ENCODE measurements at regions not wholly inside any gene's neighbourhood (a gene's known extent, or its start where the extent isn't known, plus 50 kb on each side); places are given as distances from the start of the nearest gene placed in this dataset.

DNA sequence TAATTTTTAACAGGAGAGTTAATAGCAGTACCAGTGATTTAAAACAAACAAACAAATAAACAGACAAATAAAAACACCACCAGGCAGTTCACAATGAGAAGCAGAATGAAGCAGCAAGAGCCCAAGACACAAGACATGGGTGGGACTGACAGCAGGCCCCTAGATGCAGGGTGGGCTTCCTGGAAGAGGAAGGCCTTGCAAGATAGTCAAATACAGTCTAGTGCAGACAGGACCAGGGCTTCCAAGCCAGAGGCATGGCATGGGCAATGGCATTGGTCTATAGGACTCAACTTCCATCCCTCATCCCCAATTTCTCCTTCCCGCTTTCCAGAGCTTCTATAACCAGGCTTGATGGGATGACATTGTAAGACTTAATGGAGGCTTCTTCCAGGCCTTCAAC lies 645.1 kb downstream of the UQCRFS1 start:
- H3K4ac ChIP-seq (ENCODE audit: low read depth, low read length), result no peak overlapping the region
- no peaks in the 10 kb centered on the region for H3K9me3 ChIP-seq (ENCODE audit: control insufficient read depth, low read depth, low read length)
- no peak for DNase-seq
- peaks cover 14 to 21% of the 10 kb centered on the region in 2 experiments for H3K4me1 Mint-ChIP-seq
- no peak overlapping the region for H2BK12ac ChIP-seq (ENCODE audit: insufficient read length, low read depth, low read length)
- TF ChIP-seq, protein P1, sequence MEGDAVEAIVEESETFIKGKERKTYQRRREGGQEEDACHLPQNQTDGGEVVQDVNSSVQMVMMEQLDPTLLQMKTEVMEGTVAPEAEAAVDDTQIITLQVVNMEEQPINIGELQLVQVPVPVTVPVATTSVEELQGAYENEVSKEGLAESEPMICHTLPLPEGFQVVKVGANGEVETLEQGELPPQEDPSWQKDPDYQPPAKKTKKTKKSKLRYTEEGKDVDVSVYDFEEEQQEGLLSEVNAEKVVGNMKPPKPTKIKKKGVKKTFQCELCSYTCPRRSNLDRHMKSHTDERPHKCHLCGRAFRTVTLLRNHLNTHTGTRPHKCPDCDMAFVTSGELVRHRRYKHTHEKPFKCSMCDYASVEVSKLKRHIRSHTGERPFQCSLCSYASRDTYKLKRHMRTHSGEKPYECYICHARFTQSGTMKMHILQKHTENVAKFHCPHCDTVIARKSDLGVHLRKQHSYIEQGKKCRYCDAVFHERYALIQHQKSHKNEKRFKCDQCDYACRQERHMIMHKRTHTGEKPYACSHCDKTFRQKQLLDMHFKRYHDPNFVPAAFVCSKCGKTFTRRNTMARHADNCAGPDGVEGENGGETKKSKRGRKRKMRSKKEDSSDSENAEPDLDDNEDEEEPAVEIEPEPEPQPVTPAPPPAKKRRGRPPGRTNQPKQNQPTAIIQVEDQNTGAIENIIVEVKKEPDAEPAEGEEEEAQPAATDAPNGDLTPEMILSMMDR (conservative IDR thresholded peaks at IDR 0.05), result no peak
- no peak overlapping the region for H3K18ac ChIP-seq (ENCODE audit: insufficient read length, low read depth, low read length)
- H3K36me3 Mint-ChIP-seq (ENCODE audit: insufficient read depth in 1 of 3, low read depth in 3 of 3), result no peaks in the 10 kb centered on the region; a peak in 3 of 7 replicates
- H2BK120ac ChIP-seq (ENCODE audit: low read depth, low read length, poor library complexity, severe bottlenecking), result no peak overlapping the region
- no peak overlapping the region for H3K4me3 Mint-ChIP-seq
- no CpG with 5 or more reads among the region's 1 CpG for WGBS (ENCODE audit: extremely low coverage, insufficient read length, low lambda C conversion rate)
- H3K27ac ChIP-seq (ENCODE audit: insufficient read length, low read depth, low read length), result no peak overlapping the region
- H3K79me1 ChIP-seq (ENCODE audit: insufficient read depth, low read depth, low read length, poor library complexity, severe bottlenecking), result no peaks in the 10 kb centered on the region
- H3K4me1 ChIP-seq (ENCODE audit: insufficient read depth, low read length), result peaks cover 2% of the 10 kb centered on the region; the same call in 1 of the 2 replicates
- H4K91ac ChIP-seq (ENCODE audit: insufficient read length, low read depth, low read length), result no peak overlapping the region
- H3K4me2 ChIP-seq (ENCODE audit: insufficient read depth, insufficient read length, low read length), result no peak overlapping the region
- no peak overlapping the region for H2AFZ ChIP-seq (ENCODE audit: low read length)
- no peak overlapping the region for H2BK5ac ChIP-seq (ENCODE audit: insufficient read length, low read length)
- no peaks in the 10 kb centered on the region for H3K23me2 ChIP-seq (ENCODE audit: insufficient read length, low read depth, low read length, poor library complexity, severe bottlenecking)
- H2BK20ac ChIP-seq (ENCODE audit: low read depth, low read length, poor library complexity, severe bottlenecking), result no peak overlapping the region
- no peaks in the 10 kb centered on the region for H3K79me2 ChIP-seq (ENCODE audit: insufficient read depth, low read length)
- no peak overlapping the region for H3K27ac Mint-ChIP-seq
- H3K9me3 Mint-ChIP-seq, result peaks cover 5 to 6% of the 10 kb centered on the region in 2 experiments; a peak in 4 of 5 replicates
- H3K14ac ChIP-seq (ENCODE audit: insufficient read depth, low read length), result no peak overlapping the region
- no peak overlapping the region for H4K5ac ChIP-seq (ENCODE audit: insufficient read length, low read depth, low read length)
- H3K27me3 Mint-ChIP-seq (ENCODE audit: low read depth), result no peaks in the 10 kb centered on the region
- no peaks in the 10 kb centered on the region for H3K27me3 ChIP-seq (ENCODE audit: insufficient read depth, low read length)
- H3K56ac ChIP-seq (ENCODE audit: insufficient read length, low read depth, low read length), result no peak overlapping the region
- H3K9ac ChIP-seq (ENCODE audit: extremely low read depth, insufficient read length, low read length), result no peak overlapping the region
- no peak overlapping the region for H2BK15ac ChIP-seq (ENCODE audit: low read depth, low read length)
- no peak overlapping the region for H4K8ac ChIP-seq (replicated peaks; ENCODE audit: insufficient read length, low read depth, low read length)
- no peak overlapping the region for H3T11ph ChIP-seq (ENCODE audit: low read length)
- no peak overlapping the region for H3K23ac ChIP-seq (ENCODE audit: insufficient read length, low read depth, low read length)
- no peaks in the 10 kb centered on the region for H4K20me1 ChIP-seq (ENCODE audit: control insufficient read depth, insufficient read depth, insufficient read length)
- no peak overlapping the region for H2AK5ac ChIP-seq (ENCODE audit: insufficient read length, low read length)
